ENCODE measurements at regions not wholly inside any gene's neighbourhood (a gene's known extent, or its start where the extent isn't known, plus 50 kb on each side); places are given as distances from the start of the nearest gene placed in this dataset.

DNA sequence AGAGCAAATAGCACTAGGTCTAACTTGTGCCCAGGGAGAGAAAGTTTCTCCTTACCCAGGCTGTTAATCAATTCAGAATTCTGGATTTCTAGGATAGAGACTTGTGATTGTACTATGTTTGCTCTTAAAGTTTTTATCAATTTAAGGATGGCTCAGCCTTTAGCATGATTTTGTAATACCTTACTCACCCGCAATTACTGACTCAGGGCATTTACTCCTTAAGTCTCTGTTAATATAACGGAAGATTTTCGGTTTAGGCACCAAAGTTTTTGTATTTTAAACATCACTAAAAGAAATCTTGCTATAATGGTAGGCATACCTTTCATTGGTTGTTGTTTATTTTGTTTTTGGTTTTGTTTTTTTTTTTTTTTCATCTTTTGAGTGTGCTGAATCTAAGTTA lies 358.2 kb downstream of the RBM43 start:
- DNase-seq (ENCODE audit: low spot score in 2 of 2, unreplicated experiment in 2 of 2), result no peak
- TF ChIP-seq, protein P1, sequence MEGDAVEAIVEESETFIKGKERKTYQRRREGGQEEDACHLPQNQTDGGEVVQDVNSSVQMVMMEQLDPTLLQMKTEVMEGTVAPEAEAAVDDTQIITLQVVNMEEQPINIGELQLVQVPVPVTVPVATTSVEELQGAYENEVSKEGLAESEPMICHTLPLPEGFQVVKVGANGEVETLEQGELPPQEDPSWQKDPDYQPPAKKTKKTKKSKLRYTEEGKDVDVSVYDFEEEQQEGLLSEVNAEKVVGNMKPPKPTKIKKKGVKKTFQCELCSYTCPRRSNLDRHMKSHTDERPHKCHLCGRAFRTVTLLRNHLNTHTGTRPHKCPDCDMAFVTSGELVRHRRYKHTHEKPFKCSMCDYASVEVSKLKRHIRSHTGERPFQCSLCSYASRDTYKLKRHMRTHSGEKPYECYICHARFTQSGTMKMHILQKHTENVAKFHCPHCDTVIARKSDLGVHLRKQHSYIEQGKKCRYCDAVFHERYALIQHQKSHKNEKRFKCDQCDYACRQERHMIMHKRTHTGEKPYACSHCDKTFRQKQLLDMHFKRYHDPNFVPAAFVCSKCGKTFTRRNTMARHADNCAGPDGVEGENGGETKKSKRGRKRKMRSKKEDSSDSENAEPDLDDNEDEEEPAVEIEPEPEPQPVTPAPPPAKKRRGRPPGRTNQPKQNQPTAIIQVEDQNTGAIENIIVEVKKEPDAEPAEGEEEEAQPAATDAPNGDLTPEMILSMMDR (IDR thresholded peaks at IDR 0.05; ENCODE audit: unreplicated experiment), result no peak
- no peaks in the 10 kb centered on the region for H3K4me1 Mint-ChIP-seq
- peaks cover 9% of the 10 kb centered on the region for H3K36me3 Mint-ChIP-seq
- no peaks in the 10 kb centered on the region for H3K27me3 Mint-ChIP-seq (ENCODE audit: low read depth)
- H3K9me3 Mint-ChIP-seq, result peaks cover 23% of the 10 kb centered on the region
- H3K27ac Mint-ChIP-seq, result no peak overlapping the region
- H3K4me3 Mint-ChIP-seq, result no peak overlapping the region

DNA sequence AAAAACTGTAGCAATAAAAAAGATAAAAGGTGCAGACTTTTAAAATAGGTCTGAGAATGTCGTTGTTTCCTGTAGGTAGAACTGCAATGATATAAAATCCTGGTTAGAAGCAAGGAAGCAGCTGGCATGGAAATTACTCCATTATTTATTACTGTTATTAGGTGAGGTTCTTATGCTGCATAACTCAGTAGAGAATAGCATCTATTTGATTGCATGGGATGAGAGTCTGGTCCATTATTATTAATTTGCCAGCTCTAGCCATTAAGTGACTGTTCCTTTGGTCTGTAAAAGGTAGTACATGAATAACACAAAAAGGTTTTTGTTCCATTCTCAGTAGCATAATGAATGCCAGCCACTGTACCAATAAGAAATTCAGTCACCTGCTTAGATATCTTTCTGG lies 358.6 kb downstream of the RBM43 start:
- Mint-ChIP-seq H3K27ac (no peak overlapping the region), H3K36me3 (peaks cover 9% of the 10 kb centered on the region), H3K27me3 (ENCODE audit: low read depth) (no peaks in the 10 kb centered on the region), H3K4me1 (no peaks in the 10 kb centered on the region), H3K4me3 (no peak overlapping the region), H3K9me3 (peaks cover 23% of the 10 kb centered on the region)
- DNase-seq (ENCODE audit: low spot score in 2 of 2, unreplicated experiment in 2 of 2), result no peak
- TF ChIP-seq, protein P1 (IDR thresholded peaks at IDR 0.05; ENCODE audit: unreplicated experiment), result no peak

DNA sequence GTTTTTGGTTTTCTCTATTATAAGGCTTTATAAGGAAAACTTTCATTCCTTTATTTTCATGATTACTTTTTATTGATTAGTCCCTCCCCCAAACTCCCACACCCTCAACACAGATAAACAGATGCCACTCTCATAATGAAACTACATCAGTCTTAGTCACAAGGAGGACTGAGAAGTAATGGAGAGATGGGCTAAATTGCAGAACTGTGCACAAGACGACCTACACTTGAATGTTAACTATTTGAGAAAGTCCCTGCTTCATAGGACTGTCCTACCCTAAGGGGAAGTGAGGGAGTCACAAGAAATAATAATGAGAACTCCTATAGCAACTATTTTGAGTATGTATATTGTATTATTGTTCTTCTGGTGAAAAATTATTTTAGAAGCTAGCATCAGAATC lies 360.8 kb downstream of the RBM43 start:
- DNase-seq (ENCODE audit: low spot score in 2 of 2, unreplicated experiment in 2 of 2), result no peak
- peaks cover 9% of the 10 kb centered on the region for H3K36me3 Mint-ChIP-seq
- H3K27ac Mint-ChIP-seq, result no peak overlapping the region
- no peaks in the 10 kb centered on the region for H3K27me3 Mint-ChIP-seq (ENCODE audit: low read depth)
- H3K4me1 Mint-ChIP-seq, result no peaks in the 10 kb centered on the region
- peaks cover 32% of the 10 kb centered on the region for H3K9me3 Mint-ChIP-seq
- H3K4me3 Mint-ChIP-seq, result no peak overlapping the region
- TF ChIP-seq, protein P1 (IDR thresholded peaks at IDR 0.05; ENCODE audit: unreplicated experiment), result no peak

DNA sequence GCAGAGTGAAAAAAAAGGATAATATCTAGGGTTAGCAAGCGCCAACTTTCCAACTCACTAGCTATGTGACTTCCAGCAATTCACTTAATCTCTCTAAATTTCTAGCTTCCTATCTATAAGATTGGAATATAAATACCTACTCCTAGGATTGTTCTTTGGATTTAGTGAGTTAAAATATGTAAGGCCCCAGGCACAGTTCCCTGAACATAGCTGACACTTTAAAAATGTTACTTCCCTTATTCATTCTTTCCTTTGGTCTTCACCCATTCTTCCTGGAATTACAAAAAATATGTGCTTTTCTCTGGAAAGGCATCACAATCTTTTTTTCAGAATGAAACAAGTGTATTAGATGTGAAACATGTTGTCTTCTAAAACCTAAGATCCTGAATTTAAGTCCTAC lies 365.7 kb downstream of the RBM43 start:
- TF ChIP-seq, protein P1 (IDR thresholded peaks at IDR 0.05; ENCODE audit: unreplicated experiment), result no peak
- Mint-ChIP-seq H3K27me3 (ENCODE audit: low read depth) (no peaks in the 10 kb centered on the region), H3K27ac (no peak overlapping the region), H3K4me1 (no peaks in the 10 kb centered on the region), H3K9me3 (peaks cover 27% of the 10 kb centered on the region), H3K4me3 (no peak overlapping the region), H3K36me3 (peaks cover 6% of the 10 kb centered on the region)
- DNase-seq (ENCODE audit: low spot score in 2 of 2, unreplicated experiment in 2 of 2), result no peak

GRCh38 chr2:150889141-150889540 lies 372.5 kb downstream of the RBM43 start:
- no peaks in the 10 kb centered on the region for H3K27me3 Mint-ChIP-seq (ENCODE audit: low read depth)
- no peak overlapping the region for H3K27ac Mint-ChIP-seq
- TF ChIP-seq, protein P1 (IDR thresholded peaks at IDR 0.05; ENCODE audit: unreplicated experiment), result no peak
- peaks cover 8% of the 10 kb centered on the region for H3K4me1 Mint-ChIP-seq
- DNase-seq (ENCODE audit: low spot score in 2 of 2, unreplicated experiment in 2 of 2), result no peak
- no peak overlapping the region for H3K4me3 Mint-ChIP-seq
- no peaks in the 10 kb centered on the region for H3K36me3 Mint-ChIP-seq
- H3K9me3 Mint-ChIP-seq, result peaks cover 6% of the 10 kb centered on the region

GRCh38 chr2:150888337-150888736 lies 373.3 kb downstream of the RBM43 start:
- no peaks in the 10 kb centered on the region for H3K27me3 Mint-ChIP-seq (ENCODE audit: low read depth)
- no peak overlapping the region for H3K27ac Mint-ChIP-seq
- TF ChIP-seq, protein P1 (IDR thresholded peaks at IDR 0.05; ENCODE audit: unreplicated experiment), result no peak
- H3K9me3 Mint-ChIP-seq, result peaks cover 6% of the 10 kb centered on the region
- H3K4me1 Mint-ChIP-seq, result peaks cover 8% of the 10 kb centered on the region
- H3K4me3 Mint-ChIP-seq, result no peak overlapping the region
- no peaks in the 10 kb centered on the region for H3K36me3 Mint-ChIP-seq
- no peak for DNase-seq (ENCODE audit: low spot score in 2 of 2, unreplicated experiment in 2 of 2)

All from mesothelial cell of epicardium (in vitro differentiated cells).